Nephron progenitor cell (in vitro differentiated cells): ENCODE measurements at regions not wholly inside any gene's neighbourhood (a gene's known extent, or its start where the extent isn't known, plus 50 kb on each side); places are given as distances from the start of the nearest gene placed in this dataset.
"Not testable (repeated sequence)": the region's sequence is repeated elsewhere in the genome, so short reads cannot be mapped to it uniquely, and the experiment has no call there.

Experiments
- DNase-seq: peaks from one replicate; pipeline ENCODE4 v3.0.0; 2021
- H3K27ac Mint-ChIP-seq: 2 replicates; pipeline ENCODE4 v1.8.0; 2021; ENCODE audit warnings: mild to moderate bottlenecking, moderate library complexity, mixed read lengths
- H3K27me3 Mint-ChIP-seq: 2 replicates; pipeline ENCODE4 v1.8.0; 2021; ENCODE audit warnings: mild to moderate bottlenecking, low read depth, mixed read lengths; ENCODE audit not compliant: poor library complexity
- H3K36me3 Mint-ChIP-seq: 2 replicates; pipeline ENCODE4 v1.8.0; 2021; ENCODE audit warnings: low read depth, mixed read lengths
- H3K4me1 Mint-ChIP-seq: 2 replicates; pipeline ENCODE4 v1.8.0; 2021; ENCODE audit warnings: mixed read lengths
- H3K4me3 Mint-ChIP-seq: 2 replicates; pipeline ENCODE4 v1.8.0; 2021; ENCODE audit warnings: mild to moderate bottlenecking, moderate library complexity, mixed read lengths
- H3K9me3 Mint-ChIP-seq: 2 replicates; pipeline ENCODE4 v1.8.0; 2021; ENCODE audit warnings: mild to moderate bottlenecking, moderate library complexity, mixed read lengths
- TF ChIP-seq, protein P1 (sequence below): fragments of 200-600 bp; sonication (generic); IDR thresholded peaks from 2 replicates; pipeline ENCODE4 v1.5.0; 2021; ENCODE audit warnings: antibody characterized with exemption

DNA sequence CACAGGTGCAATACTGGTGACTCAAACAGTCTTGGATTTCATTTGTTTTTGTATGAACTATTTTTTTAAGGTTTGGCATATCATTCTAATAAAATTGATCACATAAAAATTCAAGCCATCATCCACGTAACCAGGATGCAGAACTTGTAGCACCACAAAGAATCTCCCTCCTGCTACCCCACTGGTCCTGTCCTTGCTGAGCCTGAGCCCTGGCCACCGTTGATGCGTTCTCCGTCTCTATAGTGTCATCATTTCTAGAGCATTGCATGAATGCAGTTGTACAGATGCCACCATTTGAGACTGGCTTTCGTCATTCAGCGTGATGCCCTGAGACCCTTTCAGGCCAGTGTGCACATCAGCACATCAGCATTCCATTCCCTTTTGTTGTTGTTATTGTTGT, 273.5 kb downstream of the TCERG1L start:
- Mint-ChIP-seq H3K27ac (no peak overlapping the region), H3K4me3 (no peak overlapping the region), H3K36me3 (no peaks in the 10 kb centered on the region), H3K9me3 (peaks cover 15% of the 10 kb centered on the region), H3K4me1 (peaks cover 12% of the 10 kb centered on the region), H3K27me3 (peaks cover 26% of the 10 kb centered on the region)
- TF ChIP-seq, protein P1, sequence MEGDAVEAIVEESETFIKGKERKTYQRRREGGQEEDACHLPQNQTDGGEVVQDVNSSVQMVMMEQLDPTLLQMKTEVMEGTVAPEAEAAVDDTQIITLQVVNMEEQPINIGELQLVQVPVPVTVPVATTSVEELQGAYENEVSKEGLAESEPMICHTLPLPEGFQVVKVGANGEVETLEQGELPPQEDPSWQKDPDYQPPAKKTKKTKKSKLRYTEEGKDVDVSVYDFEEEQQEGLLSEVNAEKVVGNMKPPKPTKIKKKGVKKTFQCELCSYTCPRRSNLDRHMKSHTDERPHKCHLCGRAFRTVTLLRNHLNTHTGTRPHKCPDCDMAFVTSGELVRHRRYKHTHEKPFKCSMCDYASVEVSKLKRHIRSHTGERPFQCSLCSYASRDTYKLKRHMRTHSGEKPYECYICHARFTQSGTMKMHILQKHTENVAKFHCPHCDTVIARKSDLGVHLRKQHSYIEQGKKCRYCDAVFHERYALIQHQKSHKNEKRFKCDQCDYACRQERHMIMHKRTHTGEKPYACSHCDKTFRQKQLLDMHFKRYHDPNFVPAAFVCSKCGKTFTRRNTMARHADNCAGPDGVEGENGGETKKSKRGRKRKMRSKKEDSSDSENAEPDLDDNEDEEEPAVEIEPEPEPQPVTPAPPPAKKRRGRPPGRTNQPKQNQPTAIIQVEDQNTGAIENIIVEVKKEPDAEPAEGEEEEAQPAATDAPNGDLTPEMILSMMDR, result no peak
- DNase-seq, result no peak

DNA sequence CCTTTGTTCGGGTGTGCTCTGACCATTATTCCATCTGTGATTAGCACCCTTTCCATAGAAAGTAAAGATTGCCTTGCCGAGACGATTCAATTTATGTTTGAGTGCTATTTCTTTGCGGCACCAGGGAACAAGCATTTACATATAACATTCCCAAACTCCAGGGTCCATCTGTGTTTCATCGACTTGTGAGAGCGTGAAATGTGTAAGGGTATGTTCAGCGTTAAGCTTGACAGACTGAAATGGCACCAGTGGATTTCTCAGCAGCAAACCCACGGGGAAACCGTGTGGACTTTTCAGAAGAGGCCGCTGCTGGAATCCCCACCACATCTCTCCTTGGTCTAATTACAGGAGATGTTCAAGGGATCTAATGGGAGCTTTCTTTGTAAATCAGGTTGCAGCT, 270.5 kb downstream of the TCERG1L start:
- Mint-ChIP-seq H3K9me3 (peaks cover 16% of the 10 kb centered on the region), H3K36me3 (no peaks in the 10 kb centered on the region), H3K27ac (no peak overlapping the region), H3K4me3 (no peak overlapping the region), H3K4me1 (peaks cover 6% of the 10 kb centered on the region), H3K27me3 (peaks cover 46% of the 10 kb centered on the region)
- TF ChIP-seq, protein P1, result no peak
- DNase-seq, result no peak

DNA sequence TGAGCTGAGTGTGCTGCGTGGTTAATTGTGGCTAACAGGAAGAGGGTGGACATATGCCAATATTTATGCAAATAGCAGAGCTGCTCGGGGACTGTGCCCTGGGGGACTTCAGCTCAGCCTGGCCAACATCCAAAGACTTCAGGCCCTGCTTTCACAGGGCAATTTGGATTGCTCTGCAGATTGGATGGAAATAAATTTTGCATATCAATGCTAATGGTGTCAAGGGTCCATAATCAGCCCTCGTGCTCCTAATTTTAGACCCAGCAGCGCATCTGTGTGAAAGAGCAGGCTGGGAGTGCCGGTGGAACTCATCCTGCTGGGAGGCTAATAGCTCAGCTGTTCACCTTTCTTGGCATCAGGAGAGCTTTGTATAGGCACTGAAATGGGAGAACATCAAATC, 270.1 kb downstream of the TCERG1L start:
- Mint-ChIP-seq H3K36me3 (no peaks in the 10 kb centered on the region), H3K27me3 (peaks cover 46% of the 10 kb centered on the region), H3K4me1 (peaks cover 5% of the 10 kb centered on the region), H3K9me3 (peaks cover 19% of the 10 kb centered on the region), H3K4me3 (no peak overlapping the region), H3K27ac (no peak overlapping the region)
- no peak for DNase-seq
- TF ChIP-seq, protein P1, result no peak

DNA sequence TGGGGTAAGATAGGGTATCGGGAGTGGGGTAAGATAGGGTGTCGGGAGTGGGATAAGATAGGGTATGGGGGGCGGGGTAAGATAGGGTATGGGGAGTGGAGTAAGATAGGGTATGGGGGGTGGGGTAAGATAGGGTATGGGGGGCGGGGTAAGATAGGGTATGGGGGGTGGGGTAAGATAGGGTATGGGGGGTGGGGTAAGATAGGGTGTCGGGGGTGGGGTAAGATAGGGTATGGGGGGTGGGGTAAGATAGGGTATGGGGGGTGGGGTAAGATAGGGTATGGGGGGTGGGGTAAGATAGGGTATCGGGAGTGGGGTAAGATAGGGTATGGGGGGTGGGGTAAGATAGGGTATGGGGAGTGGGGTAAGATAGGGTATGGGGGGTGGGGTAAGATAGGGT, 269.5 kb downstream of the TCERG1L start:
- H3K9me3 Mint-ChIP-seq, result peaks cover 19% of the 10 kb centered on the region
- not testable (repeated sequence) for H3K27ac Mint-ChIP-seq, H3K4me1 Mint-ChIP-seq, H3K36me3 Mint-ChIP-seq, DNase-seq, H3K4me3 Mint-ChIP-seq
- H3K27me3 Mint-ChIP-seq, result peaks cover 45% of the 10 kb centered on the region
